Thymus (tissue), 11 donors: ENCODE measurements at regions not wholly inside any gene's neighbourhood (a gene's known extent, or its start where the extent isn't known, plus 50 kb on each side); places are given as distances from the start of the nearest gene placed in this dataset.

Experiments
- DNase-seq, 9 donors: peaks; one replicate each; pipeline ENCODE4 v3.0.0-alpha.2; 2013; ENCODE audit warnings: low spot score in 9 of 9, low read depth in 6 of 9, missing footprints in 1 of 9
- H3K27ac ChIP-seq, 2 donors: one replicate each; pipeline ENCODE4 v1.5.1; 2013; ENCODE audit warnings: control low read depth in 1 of 2, low read depth in 1 of 2, low read length in 1 of 2, mild to moderate bottlenecking in 1 of 2, moderate library complexity in 1 of 2
- H3K27me3 ChIP-seq, 2 donors: one replicate each; pipeline ENCODE4 v1.5.1; 2013; ENCODE audit warnings: low read length in 1 of 2; ENCODE audit not compliant: control insufficient read depth in 2 of 2, insufficient read depth in 1 of 2
- H3K36me3 ChIP-seq, 2 donors: one replicate each; pipeline ENCODE4 v1.5.1; 2013; ENCODE audit warnings: low read length in 1 of 2, mild to moderate bottlenecking in 1 of 2, moderate library complexity in 1 of 2; ENCODE audit not compliant: control insufficient read depth in 2 of 2, insufficient read depth in 2 of 2
- H3K4me1 ChIP-seq, 2 donors: one replicate each; pipeline ENCODE4 v1.5.1; 2013; ENCODE audit warnings: low read length in 2 of 2; ENCODE audit not compliant: control insufficient read depth in 2 of 2, insufficient read depth in 2 of 2
- H3K4me3 ChIP-seq, 2 donors: one replicate each; pipeline ENCODE4 v1.5.1; 2013; ENCODE audit warnings: low read length in 2 of 2, control low read depth in 1 of 2, mild to moderate bottlenecking in 1 of 2
- H3K9me3 ChIP-seq, 2 donors: one replicate each; pipeline ENCODE4 v1.5.1; 2013; ENCODE audit warnings: low read length in 1 of 2, mild to moderate bottlenecking in 1 of 2; ENCODE audit not compliant: control insufficient read depth in 2 of 2, insufficient read depth in 1 of 2
- WGBS: extraction: QIAGEN DNeasy Blood & Tissue Kit; methylation state at CpG from one replicate; pipeline ENCODE4 v1.1.7; 2013; 5-methylcytosine and 5-hydroxymethylcytosine counted together
- donor health status: healthy.

GRCh38 chr5:83001796-83002381 is 75.3 kb downstream of the TMEM167A start:
- H3K27ac ChIP-seq = no peak overlapping the region
- peaks cover 0 to 4% of the 10 kb centered on the region in 2 donors for H3K4me1 ChIP-seq
- no peaks in the 10 kb centered on the region for H3K36me3 ChIP-seq
- WGBS = 74% methylated on average over 9 of the region's 9 CpGs
- no peaks in the 10 kb centered on the region for H3K9me3 ChIP-seq
- no peak overlapping the region for H3K4me3 ChIP-seq
- no peak for DNase-seq
- no peaks in the 10 kb centered on the region for H3K27me3 ChIP-seq

- no peaks in the 10 kb centered on the region for H3K9me3 ChIP-seq
- no peaks in the 10 kb centered on the region for H3K36me3 ChIP-seq
- 54% methylated on average over 1 of the region's 1 CpG for WGBS
- H3K27ac ChIP-seq = no peak overlapping the region
- no peaks in the 10 kb centered on the region for H3K27me3 ChIP-seq
- DNase-seq = no peak
- peaks cover 0 to 4% of the 10 kb centered on the region in 2 donors for H3K4me1 ChIP-seq
- H3K4me3 ChIP-seq = no peak overlapping the region
Measured at GRCh38 chr5:83000922-83001321, 76.3 kb downstream of the TMEM167A start.

GRCh38 chr5:83000428-83000827 is 76.8 kb downstream of the TMEM167A start:
- no peak for DNase-seq
- Histone ChIP-seq H3K4me3 (no peak overlapping the region), H3K27ac (no peak overlapping the region), H3K27me3 (no peaks in the 10 kb centered on the region), H3K36me3 (no peaks in the 10 kb centered on the region), H3K4me1 (peaks cover 0 to 4% of the 10 kb centered on the region in 2 donors), H3K9me3 (no peaks in the 10 kb centered on the region)
- WGBS = 92% methylated on average over 2 of the region's 2 CpGs

GRCh38 chr5:82993416-82993815 is 83.8 kb downstream of the TMEM167A start:
- Histone ChIP-seq H3K4me1 (no peaks in the 10 kb centered on the region), H3K27me3 (no peaks in the 10 kb centered on the region), H3K27ac (no peak overlapping the region), H3K9me3 (no peaks in the 10 kb centered on the region), H3K36me3 (no peaks in the 10 kb centered on the region), H3K4me3 (no peak overlapping the region)
- DNase-seq = no peak
- 94% methylated on average over 1 of the region's 1 CpG for WGBS

GRCh38 chr5:82992646-82993045 is 84.5 kb downstream of the TMEM167A start:
- Histone ChIP-seq H3K27ac (no peak overlapping the region), H3K4me3 (no peak overlapping the region), H3K4me1 (no peaks in the 10 kb centered on the region), H3K36me3 (no peaks in the 10 kb centered on the region), H3K27me3 (no peaks in the 10 kb centered on the region), H3K9me3 (no peaks in the 10 kb centered on the region)
- WGBS = 97% methylated on average over 4 of the region's 4 CpGs
- no peak for DNase-seq

- 63% methylated on average over 8 of the region's 8 CpGs for WGBS
- no peaks in the 10 kb centered on the region for H3K36me3 ChIP-seq
Measured at GRCh38 chr5:82991678-82992323, 85.4 kb downstream of the TMEM167A start.

GRCh38 chr5:82991059-82991458 is 86.1 kb downstream of the TMEM167A start:
- Histone ChIP-seq H3K4me3 (no peak overlapping the region), H3K27me3 (no peaks in the 10 kb centered on the region), H3K4me1 (no peaks in the 10 kb centered on the region), H3K27ac (no peak overlapping the region), H3K36me3 (no peaks in the 10 kb centered on the region), H3K9me3 (no peaks in the 10 kb centered on the region)
- DNase-seq = no peak
- WGBS = 82% methylated on average over 4 of the region's 4 CpGs

More at GRCh38 chr5:82991678-82992323, 85.4 kb downstream of the TMEM167A start:
- H3K9me3 ChIP-seq = no peaks in the 10 kb centered on the region
- no peak overlapping the region for H3K27ac ChIP-seq
- H3K4me3 ChIP-seq = no peak overlapping the region
- no peaks in the 10 kb centered on the region for H3K4me1 ChIP-seq
- no peaks in the 10 kb centered on the region for H3K27me3 ChIP-seq
- no peak for DNase-seq

GRCh38 chr5:82987188-82987587 is 90.0 kb downstream of the TMEM167A start:
- Histone ChIP-seq H3K27me3 (no peaks in the 10 kb centered on the region), H3K27ac (no peak overlapping the region), H3K9me3 (no peaks in the 10 kb centered on the region), H3K4me3 (no peak overlapping the region), H3K36me3 (no peaks in the 10 kb centered on the region), H3K4me1 (peaks cover 0 to 4% of the 10 kb centered on the region in 2 donors)
- no peak for DNase-seq
- 96% methylated on average over 2 of the region's 2 CpGs for WGBS

GRCh38 chr5:82986404-82986803 is 90.8 kb downstream of the TMEM167A start:
- H3K4me1 ChIP-seq = peaks cover 0 to 4% of the 10 kb centered on the region in 2 donors
- H3K27me3 ChIP-seq = no peaks in the 10 kb centered on the region

More at GRCh38 chr5:82986404-82986803, 90.8 kb downstream of the TMEM167A start:
- H3K36me3 ChIP-seq = no peaks in the 10 kb centered on the region
- H3K9me3 ChIP-seq = no peaks in the 10 kb centered on the region
- DNase-seq = no peak
- no peak overlapping the region for H3K27ac ChIP-seq
- no peak overlapping the region for H3K4me3 ChIP-seq
